NCI-H774 (cell line): ENCODE measurements at regions not wholly inside any gene's neighbourhood (a gene's known extent, or its start where the extent isn't known, plus 50 kb on each side); places are given as distances from the start of the nearest gene placed in this dataset.
"Not testable (repeated sequence)": the region's sequence is repeated elsewhere in the genome, so short reads cannot be mapped to it uniquely, and the experiment has no call there.

Experiments
- DNase-seq: peaks from one replicate; lab custom pipeline; 2025; lab: John Stamatoyannopoulos, UW

DNA sequence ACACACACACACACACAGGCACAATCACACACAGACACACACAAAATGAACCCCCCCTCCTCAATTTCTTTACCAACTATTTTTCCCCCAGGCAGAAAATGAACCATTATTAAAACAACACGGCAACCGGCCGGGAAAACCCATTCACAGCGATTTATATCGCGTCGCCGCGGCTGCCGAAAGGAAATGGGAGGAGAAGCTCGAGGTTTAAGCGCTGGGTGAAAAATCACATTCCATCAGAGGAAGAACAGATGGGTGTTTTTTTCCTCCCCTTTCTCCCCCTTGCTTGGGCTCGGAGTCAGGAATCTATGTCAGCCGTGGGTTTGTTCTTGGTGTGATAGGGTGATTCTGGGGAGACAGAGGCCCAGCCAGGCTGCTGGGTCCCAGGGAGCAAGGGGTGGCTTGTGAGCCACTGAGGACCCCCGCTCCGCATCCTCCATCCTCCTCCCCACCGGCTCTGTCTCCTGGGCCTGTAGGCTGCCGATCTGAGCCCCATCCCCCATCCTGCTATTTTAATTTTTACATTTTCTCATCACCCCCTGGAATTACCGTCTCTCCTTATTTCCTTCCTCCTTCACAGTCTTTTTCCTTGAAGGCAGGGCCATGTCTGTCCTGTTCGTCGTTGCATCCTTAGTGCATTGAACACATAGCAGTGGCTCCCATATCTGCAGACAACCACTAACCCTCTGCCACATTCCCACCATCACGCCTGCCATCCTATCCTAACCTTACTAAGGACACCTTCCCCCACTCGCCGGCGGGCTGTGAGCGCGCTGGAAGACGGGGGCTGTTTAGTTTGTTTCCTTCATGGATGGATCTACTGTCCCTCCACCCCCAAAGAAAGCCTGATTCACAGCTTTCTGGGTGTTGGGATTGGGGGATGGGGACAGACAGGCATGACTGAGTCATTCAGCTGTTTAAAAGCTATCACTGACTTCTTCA, 137.7 kb downstream of the CRLF3 start:
- DNase-seq = not testable (repeated sequence)

DNA sequence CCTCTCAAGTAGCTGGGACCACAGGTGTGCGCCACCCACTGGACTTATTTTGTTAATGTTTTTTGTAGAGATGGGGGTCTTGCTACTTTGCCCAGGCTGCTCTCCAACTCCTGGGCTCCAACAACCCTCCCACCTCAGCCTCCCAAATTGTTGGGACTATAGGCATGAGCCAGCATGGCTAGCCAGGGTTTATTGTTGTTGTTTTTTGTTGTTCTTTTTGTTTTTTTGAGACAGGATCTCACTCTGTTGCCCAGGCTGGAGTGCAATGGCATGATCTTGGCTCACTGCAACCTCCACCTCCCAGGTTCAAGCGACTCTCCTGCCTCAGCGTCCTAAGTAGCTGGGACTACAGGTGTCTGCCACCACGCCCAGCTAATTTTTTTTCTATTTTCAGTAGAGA, 142.2 kb downstream of the CRLF3 start:
- not testable (repeated sequence) for DNase-seq

DNA sequence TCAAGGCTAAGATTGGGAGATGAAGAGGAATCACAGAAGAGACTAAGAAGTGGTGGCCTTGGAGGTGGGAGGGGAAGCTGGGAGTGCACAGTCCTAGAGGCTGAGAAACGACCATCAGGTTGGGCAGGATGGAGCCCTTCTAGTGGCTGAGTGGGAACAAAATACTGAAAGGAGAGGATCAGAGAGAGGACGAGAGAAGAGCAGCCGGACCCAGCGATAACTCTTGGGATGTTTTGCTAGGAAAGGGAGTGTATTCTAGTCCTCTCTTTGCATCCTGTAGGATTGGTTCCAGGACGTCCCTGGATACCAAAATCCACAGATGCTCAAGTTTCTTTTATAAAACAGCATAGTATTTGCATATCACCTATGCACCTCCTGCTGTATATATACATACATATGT, 143.8 kb downstream of the CRLF3 start:
- DNase-seq = not testable (repeated sequence)

DNA sequence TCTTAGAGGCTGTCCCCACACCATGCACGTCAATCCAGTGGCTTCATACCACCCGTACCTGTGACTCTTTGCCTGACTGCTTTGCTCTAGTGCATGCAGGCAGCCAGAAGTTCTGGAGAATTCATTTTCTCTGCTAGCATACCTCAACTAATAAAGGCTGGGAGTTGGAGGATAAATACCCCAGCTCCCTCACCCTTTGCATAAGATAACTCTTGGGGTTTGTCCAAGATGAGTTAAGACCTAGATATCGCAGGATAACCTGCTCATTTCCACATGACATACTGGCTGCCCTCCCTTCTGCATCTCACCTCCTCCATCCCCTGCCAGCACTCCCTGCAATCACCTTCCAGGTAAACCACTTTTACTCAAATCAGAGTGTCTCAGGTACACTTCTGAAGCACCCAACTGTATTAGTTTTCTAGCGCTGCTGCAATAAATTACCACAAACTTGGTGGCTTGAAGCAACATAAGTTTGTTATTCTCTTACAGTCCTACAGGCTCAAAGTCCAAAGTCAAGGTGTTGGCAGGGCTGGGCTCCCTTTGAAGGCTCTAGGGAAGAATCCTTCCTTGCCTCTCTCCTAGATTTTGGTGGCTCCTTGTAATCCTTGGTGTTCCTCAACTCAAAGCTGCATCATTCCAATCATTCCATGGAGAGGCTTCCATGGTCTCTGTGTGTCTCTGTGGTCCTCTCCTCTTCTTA, 146.8 kb downstream of the CRLF3 start:
- no peak for DNase-seq

DNA sequence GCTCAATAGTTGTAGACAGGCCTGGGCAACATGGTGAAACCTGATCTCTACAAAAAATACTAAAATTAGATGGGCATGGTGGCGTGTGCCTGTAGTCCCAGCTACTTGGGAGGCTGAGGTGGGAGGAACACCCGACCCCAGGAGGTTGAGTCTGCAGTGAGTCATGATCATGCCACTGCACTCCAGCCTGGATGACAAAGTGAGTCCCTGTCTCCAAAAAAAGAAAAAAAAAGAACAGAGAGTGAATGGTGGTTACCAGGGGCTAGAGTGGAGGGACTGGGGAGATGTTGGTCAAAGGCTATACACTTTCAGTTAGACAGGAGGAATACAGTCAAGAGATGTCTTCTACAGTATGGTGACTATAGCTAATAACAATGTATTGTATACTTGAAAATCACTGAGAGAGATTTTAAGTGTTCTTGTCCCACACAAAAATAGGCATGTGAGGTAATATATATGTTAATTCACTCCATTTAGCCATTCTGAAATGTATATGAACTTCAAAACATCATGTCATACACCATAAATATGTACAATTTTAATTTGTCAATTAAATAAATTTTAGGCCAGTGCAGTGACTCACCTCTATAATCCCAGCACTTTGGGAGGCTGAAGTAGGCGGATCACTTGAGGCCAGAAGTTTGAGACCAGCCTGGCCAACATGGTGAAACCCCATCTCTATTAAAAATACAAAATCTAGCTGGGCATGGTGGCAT, 148.6 kb downstream of the CRLF3 start:
- not testable (repeated sequence) for DNase-seq

DNA sequence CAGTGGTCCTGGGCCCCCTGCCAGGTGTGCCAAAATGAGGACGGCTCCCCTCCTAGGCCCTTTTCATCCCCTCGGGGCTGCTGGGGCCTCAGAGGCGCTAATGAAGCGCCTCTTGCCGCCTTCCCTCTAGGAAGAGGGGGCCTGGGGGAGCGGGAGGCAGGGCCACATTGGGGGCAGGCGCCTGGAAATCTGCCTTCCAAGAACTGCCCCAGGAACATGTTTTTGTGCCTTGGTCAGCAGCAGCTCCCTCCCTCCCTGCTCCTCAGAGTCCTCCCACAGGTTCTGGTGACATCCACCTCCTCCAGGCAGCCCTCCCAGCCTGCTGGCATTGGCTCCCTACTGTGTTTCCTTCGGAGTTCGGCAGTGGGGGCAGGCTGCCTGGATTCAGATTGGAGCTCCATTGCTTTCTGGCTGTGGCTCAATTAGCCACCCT, 155.3 kb downstream of the CRLF3 start:
- DNase-seq = not testable (repeated sequence)

DNA sequence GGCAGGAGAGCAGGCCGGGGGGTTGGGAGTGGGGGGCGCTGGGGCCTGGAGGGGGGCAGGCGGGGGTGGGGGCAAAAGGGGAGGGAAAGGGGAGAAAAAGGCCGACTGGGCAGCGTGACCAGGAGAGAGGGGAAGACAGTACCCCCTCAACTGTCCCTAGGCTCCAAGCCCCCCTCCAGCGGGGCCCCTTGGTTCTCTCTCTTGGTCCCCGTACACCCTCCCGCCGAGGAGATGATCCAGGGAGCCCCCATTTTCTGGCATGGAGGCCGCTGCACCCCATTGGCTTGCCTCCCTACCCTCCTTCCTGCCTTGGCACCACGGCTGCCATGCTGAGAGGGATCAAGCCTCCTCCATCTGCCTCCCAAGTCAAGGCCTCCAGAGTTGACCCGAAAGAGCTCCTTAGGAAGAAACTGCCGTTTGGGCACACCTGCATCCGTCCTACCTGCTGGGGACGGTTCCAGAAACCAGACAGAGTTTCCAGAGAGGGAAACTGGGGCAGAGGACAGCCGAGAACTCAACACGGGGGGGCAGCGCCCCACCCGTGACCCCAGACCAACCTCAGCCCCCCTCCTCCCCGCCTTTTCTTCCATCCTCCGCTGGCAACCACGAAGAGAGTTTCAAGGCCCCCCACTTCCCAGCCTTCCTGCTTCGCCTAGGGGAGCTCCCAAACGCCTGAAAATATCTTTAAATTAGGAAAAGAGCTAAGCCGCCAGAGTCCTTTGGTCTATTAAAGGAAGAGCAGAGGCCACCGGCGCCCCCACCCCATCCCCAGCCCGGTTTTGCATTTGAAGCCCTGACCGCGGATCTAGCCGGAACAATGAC, 155.9 kb downstream of the CRLF3 start:
- DNase-seq = not testable (repeated sequence)

DNA sequence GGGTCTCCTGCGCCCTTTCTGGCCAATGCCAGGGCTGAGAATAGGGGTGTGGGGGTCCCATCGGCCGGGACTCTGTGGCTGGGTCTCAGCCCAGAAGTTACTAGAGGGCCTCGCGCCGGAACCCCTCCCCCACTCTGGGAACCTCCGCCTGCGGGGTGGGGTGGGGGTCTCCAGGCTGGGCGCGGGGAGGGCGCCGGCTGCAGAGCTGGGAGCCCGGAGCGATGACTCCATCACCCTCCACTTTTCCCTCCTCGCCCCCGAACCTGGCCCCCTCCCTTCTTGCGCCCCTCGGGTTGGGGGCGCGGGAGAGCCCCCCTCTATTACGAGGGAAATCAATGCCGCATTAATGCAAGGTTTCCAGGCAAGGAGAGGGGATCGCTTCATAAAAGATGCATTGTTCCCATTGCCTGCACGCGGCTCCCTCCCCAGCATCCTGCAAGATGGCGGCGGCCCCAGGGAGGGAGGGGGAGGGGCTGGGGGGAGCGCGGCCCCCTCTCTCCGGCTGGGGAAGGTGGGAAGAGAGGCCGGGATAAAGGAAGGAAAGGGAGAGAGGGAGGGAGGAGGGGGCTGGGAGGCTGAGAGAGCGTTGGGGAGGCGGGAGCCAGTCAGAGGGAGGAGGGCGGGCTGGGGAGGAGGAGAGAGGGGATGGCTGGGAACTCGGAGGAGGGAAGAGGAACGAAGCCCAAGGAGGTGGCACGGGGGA, 156.7 kb downstream of the CRLF3 start:
- DNase-seq = peak; percentile 53

GRCh38 chr17:30666838-30667656, 157.4 kb downstream of the CRLF3 start:
- not testable (repeated sequence) for DNase-seq

DNA sequence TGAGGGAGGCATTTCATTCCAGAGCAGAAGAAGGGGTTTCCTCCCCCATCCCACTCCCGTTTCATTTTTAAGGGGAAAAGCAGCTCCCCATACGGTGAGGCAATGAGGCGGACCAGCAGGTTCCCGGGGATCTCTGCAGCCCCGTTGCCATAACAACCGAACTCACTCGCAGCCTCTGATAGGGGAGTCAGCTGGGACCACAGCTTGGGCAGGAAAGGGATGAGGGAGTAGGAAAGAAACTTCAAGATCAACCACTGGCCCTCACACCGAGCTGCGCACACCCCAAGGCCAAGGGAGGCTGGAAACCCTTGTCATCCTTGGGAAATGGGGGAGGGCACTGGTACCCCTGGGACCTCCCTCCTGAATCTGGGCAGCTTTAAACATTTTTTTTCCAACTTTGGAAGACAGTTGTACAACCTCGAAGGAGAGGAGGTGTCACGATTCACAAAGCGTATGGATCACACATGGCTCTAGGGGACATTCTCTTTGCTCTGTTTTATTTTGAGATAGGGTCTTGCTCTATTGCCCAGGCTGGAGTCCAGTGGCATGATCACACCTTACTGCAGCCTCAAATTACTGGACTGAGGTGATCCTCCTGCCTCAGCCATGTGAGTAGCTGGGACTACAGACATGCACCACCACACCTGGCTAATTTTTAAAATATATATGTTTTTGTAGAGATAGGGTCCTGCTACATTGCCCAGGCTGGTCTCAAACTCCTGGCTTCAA, 160.6 kb downstream of the CRLF3 start:
- not testable (repeated sequence) for DNase-seq

DNA sequence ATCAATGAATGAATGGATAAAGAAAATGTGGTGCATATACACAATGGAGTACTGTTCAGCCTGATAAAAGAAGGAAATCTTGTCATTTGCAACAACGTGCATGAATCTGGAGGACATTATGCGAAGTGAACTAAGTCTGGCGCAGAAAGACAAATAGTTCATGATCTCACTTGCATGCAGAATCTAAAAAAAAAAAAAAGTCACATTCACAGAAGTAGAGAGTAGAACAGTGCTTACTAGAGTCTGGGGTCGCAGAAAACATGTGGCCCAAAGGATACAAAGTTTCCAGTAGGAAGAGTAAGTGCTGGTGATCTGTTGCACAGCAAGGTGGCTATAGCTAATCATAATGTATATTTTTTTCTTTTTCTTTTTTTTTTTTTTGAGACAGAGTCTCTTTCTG, 167.3 kb downstream of the CRLF3 start:
- not testable (repeated sequence) for DNase-seq

DNA sequence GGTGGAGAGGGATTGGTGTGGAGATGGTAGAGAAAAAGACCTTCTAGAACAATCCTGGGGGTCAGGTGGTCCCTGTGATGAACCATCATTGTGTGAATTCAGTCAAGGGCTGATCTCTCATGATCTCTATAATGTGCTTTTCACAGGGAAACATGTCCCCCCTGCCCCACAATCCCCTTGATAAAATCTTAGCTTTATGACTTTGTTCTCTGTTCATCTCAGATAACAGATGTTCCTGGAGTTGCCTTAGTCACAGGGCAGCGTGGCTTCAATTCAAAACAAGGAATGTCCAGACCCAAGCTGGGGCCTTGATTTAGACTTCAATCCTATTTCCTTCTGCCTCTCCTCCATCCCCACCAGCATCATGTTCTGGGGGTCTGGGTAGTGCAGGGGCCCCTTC, 171.5 kb downstream of the CRLF3 start:
- DNase-seq = not testable (repeated sequence)

DNA sequence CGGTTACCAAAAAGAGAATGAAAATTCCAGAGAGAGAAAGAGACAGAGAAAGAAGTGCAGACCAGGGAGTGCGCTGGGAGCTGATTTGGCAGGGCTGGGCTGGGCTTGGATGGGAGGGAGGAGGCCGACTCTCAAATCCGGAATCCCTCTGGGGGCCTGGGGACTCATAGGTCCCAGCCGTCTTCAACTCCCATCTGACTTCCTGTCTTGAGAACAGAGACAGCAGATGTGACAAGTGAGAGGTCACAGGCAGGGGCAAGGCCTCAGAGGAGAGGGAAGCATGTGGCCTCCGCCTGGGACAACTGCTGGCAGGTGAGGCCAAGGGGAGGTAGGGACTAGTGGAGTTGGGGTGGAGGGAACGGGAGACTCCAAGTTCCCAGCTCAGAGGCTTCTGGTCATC, 172.9 kb downstream of the GOSR1 start:
- DNase-seq = not testable (repeated sequence)

- not testable (repeated sequence) for DNase-seq
These were observed 170.9 kb downstream of the GOSR1 start for GRCh38 chr17:30648015-30648620.

GRCh38 chr17:30645875-30646274, 168.7 kb downstream of the GOSR1 start:
- not testable (repeated sequence) for DNase-seq

- not testable (repeated sequence) for DNase-seq
These were observed 167.5 kb downstream of the GOSR1 start for GRCh38 chr17:30644713-30645112.

GRCh38 chr17:30644287-30644686, 167.1 kb downstream of the GOSR1 start:
- not testable (repeated sequence) for DNase-seq

- DNase-seq = not testable (repeated sequence)
These were observed 164.2 kb downstream of the GOSR1 start for GRCh38 chr17:30641428-30641827.

DNA sequence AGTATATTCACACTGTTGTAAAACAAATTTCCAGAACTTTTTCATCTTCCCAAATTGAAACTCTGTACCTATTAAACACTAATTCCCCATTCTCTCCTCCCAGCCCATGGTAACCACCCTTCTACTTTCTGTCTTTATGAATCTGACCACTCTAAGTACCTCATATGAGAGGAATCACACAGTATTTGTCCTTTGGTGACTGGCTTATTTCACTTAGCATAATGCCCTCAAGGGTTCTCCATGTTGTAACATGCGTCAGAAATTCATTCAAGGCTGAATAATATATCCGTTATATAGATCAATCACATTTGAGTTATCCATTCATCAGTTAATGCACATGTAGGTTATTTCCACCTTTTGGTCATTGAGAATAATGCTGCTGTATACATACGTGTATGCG, 162.2 kb downstream of the GOSR1 start:
- not testable (repeated sequence) for DNase-seq
